ENCODE measurements at regions not wholly inside any gene's neighbourhood (a gene's known extent, or its start where the extent isn't known, plus 50 kb on each side); places are given as distances from the start of the nearest gene placed in this dataset.

DNA sequence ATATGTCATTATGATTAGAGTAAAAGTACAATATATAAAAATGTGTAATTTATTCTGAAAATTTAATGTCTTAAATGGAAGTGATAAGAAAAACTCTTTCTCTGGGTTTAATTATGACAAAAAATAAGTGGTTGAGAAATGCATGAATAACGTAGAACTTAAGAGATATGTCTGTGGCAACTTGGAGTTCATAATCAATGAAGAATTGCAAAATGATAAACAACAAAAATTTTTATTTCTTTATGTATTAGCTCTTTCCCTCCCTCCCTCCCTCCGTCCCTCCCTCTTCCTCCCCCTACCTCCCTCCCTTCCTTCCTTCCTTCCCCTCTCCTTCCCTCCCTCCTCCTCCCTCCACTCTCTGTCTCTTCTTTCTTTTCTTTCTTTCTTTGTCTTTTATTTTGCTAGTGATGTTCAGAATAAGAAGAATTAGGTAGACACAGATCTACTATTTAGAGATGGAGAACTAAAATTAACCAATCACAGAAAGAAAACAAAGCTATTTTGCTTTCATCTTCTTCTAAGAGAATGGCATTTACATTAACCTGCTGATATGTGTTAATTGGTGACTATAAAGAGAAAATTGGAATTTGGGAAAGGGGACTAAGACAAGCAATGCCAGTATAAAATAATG is 96.3 kb upstream of the PDC start:
- no peak for DNase-seq

DNA sequence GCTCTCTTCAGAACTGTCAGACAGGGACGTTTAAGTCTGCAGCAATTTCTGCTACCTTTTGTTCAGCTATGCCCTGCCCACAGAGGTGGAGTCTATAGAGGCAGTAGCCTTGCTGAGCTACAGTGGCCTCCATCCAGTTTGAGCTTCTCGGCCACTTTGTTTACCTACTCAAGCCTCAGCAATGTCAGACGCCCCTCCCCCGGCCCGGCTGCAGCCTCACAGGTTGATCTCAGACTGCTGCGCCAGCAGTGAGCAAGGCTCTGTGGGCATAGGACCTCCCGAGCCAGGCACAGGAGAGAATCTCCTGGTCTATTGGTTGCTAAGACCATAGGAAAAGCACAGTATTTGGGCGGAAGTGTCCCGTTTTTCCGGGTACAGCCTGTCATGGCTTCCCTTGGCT is 89.9 kb upstream of the PDC start:
- no peak for DNase-seq

DNA sequence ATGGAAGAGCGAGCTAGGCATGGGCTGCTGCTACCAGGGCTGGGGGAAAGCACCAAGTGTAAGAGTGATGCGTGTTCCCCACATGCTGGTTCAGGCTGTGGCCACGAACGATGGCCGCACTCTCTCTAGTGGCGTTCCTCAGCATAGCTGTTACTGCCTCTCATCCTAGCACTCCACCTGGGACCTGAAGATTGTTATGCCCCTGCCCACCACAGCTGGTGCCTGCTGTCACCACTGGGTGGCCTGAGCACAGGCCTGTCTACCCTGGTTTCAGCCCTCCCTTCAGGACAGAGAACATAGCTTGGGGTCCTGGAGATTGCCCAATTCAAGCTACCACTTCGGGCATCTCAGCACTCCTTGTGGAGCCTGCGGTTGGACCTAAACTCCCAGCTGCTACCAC is 80.1 kb upstream of the PDC start:
- DNase-seq: no peak

DNA sequence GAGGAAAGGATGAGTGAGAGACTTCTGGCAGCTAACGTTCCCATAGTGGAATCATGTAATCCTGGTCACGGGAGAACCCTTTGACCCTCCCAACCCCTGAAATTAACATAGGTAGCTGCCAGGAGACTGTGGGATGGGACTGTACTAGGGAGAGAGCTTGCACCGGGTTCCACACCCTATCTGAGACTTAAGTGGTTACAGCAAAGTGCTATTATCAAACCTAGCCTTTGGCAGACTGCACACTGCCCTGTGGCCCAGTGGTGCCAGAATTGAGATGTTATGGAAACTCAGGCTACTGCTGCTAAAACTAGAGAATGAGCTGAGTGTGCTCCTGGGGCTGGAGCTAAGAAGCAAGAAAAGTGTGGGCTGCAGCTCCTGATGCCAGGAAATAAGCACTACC is 79.6 kb upstream of the PDC start:
- no peak for DNase-seq

DNA sequence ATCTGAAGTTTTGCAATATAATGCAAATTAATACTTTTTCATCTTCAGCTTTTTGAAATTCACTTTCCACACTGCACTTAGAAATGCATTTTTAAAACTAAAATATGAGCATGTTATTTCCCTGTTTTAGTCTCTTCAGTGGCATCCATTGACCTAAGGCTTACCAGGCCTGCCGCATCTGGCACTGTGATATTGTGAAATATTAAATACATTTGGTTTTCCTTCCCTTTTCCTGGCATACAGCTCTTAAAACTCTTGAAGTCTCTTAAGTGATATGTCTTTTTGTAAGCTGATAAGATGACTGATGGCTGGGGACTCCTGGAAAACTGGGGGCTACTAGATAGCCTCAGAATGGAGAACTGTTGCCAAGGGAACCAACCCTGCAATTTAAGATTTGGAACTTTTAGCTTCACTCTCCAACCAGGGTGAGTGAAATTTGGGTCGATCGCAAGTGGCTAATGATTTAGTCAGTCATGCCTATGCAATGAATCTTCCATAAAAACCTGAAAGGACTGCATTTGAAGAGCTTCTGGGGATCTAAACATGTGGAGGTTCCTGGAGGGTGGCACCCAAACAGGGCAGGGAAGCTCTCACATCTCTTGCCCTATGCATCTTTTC is 75.5 kb upstream of the PDC start:
- DNase-seq: no peak

DNA sequence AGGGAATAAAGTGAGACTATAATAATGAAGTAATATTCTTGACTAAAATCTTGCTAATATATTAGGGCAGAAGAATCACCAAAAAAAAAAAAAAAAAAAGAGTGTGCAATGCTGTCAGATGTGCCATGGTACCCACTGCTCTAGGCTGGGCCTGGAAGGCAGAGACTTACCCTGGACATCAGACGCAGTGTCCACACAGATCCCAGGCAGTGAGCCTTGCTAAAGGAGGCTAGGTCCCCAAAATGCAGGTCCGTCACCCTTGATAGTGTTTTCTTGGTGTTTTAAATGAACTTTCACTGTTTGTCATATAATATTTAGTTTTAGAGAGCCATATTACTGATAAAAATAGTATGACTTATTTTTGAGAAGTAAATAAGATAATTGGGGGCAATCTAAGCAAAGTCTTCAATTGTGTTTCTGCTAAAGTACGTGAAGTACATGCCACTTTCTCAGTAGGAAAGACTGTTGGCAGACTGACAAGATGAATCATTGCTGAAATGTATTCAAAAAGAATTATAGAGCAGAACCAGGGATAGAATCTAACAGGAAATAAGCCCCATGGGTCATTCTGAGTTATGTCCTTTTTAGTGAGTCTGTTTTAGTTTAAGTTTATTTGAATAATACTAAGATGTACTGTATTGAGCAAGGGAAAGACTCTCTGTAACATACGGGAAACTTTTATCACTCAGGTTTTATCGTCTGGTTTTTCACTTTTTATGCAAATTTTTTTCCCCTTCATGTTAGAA is 74.6 kb upstream of the PDC start:
- DNase-seq: no peak

DNA sequence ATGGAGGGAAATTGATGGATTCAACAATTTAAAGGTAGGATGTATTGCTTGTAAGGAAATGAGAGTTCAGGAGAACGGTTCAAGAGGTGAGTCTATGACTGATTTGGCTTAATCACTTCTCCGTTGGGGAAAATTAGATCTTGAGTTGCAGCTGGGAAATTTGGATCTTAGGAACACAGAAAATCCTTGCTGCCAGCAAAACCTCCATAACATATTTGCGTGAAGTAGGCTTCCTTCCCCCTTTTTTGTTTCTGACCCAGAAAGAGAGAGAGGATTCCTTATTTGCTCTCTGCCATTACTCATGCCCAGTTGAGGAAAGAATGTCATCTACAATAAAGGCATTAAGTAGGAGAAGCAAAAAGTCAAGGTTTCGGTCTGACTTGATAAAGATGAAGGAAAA is 73.5 kb upstream of the PDC start:
- DNase-seq: no peak

DNA sequence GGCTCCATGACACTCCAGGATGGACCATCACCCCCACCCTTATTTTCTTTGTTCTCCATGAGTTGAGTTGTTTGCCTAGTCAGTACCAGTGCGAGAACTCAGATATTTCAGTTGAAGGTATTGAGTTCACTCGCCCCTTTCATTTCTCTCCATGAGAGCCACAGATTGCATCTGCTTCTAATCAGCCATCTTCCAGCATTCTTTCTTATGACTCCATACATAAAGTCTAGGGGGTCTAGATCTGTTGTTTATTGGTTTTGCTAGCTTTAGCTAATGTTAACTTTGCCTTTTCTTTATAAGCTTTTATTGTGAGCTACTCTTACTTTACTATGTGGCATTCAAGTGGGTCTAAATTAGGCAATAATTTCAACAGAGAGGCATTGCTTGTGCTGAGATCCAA is 71.6 kb upstream of the PDC start:
- no peak for DNase-seq

DNA sequence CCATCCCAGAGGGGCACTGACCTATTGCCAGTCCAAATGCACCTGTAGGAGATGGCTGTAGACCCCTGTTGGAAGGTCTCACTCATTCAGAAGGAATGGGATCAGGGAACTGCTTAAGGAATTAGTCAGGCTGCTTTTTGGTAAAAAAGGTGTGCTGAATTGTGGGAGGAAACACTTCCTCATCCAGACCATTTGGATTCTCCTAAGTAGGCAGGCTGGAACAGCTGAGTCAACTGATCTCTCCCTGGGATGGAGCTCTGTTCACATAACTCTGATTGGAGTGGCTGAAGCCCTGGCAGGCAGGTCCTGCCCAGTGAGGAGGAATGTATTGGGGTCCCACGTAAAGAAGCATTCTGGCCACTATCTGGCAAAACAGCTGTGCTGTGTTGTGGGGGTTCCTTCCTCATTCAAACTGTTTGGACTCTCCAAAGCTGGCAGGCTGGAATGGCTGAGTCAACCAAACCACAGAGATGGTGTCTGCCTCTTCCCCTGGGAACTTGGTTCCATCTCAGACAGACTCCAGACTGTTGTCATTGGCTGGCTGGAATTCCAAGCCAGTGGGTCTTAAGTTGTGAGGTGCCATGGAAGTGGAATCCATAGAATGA is 70.7 kb upstream of the PDC start:
- no peak for DNase-seq

DNA sequence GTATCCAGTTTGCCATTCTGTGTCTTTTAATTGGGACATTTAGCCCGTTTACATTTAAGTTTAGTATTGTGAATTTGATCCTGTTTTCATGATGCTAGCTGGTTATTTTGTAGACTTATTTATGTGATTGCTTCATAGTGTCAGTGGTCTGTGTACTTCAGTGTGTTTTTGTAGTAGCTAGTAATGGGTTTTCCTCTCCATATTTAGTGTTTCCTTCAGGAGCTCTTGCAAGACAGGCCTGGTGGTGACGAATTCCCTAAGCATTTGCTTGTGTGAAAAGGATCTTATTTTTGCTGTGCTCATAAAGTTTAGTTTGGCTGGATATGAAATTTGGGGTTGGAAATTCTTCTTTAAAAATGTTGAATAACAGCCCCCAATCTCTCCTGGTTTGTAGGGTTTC is 69.2 kb upstream of the PDC start:
- DNase-seq: no peak

DNA sequence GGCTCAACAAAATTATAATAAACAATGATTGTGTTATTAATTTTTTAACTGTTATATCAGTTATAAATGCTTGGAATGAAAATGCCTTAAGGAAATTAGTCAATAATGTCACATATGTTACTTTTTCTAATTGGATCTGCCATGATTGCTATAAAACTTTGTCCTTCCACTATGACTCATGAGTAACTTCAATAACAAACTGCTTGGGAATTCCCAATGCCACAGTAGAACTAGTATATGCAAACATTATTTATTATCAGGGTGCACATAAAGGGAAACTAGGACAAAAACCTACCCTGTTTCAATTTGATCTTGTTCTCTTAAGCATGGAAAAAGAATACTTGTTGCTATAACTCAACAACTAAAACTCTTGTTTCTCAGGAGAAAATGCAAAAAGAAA is 59.1 kb upstream of the PDC start:
- no peak for DNase-seq

DNA sequence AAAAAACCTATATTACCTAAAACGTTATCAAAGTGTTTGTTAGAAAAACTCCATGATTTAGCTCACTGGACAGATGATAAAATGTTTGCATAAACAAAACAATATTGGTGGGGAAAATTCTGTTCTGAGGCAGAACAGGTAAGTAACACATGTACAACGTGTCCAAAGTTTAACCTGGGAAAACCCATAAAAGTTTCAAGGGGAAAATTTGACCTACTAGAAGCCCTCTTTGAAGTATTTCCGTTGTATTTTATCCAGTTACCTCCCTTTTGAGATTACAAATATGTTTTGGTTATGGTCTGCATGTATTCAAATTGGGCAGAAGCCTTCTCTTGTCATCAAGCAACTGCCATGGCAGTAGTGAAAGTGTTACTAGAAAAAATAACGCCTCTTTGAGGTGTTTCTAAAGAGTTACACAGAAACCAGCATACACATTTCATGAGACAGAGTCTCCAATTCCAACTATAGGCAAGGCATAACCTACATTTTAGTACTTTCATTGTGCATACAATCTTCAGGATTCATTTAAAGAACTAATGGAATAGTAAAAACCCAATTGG is 58.0 kb upstream of the PDC start:
- DNase-seq: no peak

DNA sequence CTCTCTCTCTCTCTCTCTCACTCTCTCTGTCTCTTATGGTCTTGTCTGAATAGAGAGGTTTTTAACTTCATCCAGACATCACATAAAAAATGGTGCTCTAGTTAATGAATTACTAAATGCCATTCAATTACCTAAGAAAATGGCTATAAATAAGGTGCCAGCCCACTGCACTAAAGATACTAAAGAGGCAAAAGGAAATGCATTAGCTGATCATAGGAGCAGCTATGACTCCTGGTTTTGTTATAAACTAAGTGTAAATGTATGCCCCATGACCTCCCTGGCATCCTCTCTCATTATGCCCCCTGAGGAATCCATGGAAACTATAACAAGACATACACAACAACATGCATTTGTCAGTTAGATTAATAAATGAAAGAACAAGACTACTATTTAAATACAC is 57.5 kb upstream of the PDC start:
- no peak for DNase-seq

DNA sequence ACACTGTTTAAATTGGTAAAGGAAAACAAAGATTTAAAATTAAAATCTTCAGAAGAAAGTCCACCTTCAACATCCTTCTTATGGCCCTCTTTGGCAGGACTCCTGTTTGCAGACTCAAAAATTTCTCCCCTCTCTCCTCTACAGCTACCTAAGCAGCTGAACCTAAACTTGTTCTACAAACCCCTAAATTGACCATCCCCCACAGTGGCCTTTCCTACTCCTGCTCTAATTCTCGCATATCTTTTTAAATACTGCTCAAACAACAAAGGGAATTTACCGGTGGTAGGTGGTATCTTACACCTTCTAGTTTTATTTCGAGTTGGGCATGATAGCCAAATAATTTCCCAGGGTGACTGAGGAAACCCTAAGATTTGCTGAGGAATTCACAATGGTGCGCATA is 53.5 kb upstream of the PDC start:
- no peak for DNase-seq

DNA sequence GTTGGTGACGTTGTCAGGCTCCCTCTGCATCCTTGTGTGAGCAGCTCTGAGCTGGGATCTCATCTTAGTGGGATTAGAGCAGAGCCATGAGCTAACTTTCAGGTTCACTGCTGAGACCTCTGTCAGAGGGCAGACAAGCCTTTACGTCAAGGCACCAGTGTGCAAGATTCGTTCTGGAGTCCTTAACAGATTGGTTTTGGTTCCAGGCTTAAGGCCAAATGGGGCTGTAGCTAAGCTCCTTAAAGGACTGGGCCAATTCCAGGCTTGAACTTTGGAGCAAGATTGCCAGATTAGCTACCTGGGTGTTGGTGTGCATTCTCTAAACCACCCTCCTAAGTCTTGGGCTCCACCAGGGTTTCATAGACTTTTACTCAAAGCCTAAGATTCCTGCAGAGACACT is 52.6 kb upstream of the PDC start:
- no peak for DNase-seq

DNA sequence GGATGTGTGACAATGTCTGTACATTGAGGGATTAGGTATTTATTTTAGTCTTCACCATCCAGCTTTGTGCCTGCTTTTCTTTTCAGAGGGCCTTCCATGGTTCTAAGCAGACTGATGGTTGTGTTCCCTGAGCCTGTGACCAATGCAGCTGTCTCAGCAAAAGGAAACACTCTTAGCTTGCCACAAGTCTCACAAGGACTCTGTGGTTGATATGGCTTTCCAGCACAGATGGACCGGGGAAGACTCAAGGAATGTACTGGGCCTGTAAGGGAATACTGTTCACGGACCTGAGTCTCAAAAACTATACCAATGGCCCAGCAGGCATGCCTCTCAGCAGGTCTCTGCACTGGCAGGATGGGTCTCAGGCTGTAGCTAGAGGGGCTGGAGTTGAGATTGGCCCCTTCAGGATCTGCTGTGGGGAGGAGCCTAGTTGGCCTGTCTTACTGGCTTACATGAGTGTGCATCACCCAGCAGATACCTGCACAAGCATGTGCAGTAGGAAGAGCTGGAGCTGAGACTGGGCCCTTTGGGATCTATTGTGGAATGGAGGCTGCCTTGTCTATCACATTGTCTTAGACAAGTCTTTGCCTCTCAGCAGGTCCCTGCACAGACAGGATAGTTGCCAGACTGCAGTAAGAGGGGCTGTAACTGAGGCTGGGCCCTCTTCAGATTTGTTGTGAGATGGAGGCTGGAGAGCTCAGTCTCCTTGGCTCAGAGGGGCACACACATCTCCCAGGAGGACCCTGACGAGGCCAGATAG is 52.0 kb upstream of the PDC start:
- no peak for DNase-seq

DNA sequence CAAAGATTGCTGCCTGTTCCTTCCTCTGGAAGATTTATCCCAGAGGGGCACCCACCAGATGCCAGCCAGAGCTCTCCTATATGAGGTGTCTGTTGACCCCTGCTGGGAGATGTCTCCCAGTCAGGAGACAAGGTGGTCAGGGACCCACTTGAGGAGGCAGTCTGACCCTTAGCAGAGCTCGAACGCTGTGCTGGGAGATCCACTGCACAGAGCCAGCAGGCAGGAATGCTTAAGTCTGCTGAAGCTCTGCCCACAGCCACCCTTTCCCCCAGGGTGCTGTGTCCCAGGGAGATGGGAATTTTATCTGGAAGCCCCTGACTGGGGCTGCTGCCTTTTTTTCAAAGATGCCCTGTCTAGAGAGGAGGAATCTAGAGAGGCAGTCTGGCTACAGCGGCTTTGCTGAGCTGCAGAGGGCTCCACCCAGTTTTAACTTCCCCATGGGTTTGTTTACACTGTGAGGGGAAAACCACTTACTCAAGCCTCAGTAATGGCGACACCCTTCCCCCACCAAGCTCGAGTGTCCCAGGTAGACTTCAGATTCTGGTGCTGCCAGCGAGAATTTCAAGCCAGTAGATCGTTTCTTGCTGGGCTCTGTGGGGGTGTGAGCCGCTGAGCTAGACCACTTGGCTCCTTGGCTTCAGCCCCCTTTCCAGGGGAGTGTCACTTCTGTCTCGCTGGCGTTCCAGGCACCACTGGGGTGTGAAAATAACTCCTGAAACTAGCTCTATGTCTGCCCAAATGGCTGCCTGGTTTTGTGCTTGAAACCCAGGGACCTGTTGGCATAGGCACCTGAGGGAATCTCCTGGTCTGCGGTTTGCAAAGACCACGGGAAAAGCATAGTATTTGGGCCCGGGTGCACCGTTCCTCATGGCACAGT is 51.1 kb upstream of the PDC start:
- no peak for DNase-seq

All from left kidney (tissue), 1 donor.